ENCODE measurements at regions not wholly inside any gene's neighbourhood (a gene's known extent, or its start where the extent isn't known, plus 50 kb on each side); places are given as distances from the start of the nearest gene placed in this dataset.

DNA sequence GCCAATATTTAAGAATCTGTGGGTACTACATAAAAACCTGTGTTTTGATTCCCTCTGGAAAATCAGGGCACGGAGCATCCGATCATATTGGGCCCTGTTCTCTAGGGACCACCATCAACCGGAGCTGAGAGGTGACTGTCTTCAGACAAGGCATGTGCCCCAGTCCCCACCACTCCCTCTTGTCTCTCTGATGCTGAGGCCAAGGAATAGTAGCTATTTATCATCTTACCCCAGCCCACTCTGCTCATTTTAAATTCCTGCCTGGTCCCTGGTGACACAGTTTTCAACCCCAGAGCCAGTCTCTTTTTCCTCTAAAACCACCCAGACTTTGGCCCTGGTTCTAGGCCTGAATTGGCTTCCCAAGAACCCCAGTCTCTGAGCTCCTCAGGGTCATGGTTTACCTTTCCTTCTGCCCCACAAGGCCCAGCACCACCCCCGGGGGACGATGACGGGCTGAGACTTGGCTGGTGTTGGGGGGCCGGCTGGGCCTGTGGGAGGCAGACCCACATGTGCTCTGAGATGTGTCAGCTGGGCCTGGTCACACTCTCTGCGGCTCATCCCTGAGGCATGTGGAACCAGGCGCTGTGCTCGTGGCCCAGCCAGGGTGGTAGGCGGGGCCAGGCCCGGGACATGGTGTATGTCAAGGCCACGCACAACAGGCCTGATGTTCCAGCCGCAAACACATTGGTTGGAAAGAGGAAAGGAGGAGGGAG, 114.4 kb downstream of the CEBPB start:
- no peaks in the 10 kb centered on the region for H3K4me1 Mint-ChIP-seq (ENCODE audit: low read depth)
- peak overlapping the region; percentile 9 for H3K27ac Mint-ChIP-seq
- H3K36me3 Mint-ChIP-seq (ENCODE audit: low read depth): no peaks in the 10 kb centered on the region
- no peaks in the 10 kb centered on the region for H3K9me3 Mint-ChIP-seq
- DNase-seq: no peak
- H3K4me3 Mint-ChIP-seq: no peak overlapping the region
- H3K27me3 Mint-ChIP-seq: no peaks in the 10 kb centered on the region

DNA sequence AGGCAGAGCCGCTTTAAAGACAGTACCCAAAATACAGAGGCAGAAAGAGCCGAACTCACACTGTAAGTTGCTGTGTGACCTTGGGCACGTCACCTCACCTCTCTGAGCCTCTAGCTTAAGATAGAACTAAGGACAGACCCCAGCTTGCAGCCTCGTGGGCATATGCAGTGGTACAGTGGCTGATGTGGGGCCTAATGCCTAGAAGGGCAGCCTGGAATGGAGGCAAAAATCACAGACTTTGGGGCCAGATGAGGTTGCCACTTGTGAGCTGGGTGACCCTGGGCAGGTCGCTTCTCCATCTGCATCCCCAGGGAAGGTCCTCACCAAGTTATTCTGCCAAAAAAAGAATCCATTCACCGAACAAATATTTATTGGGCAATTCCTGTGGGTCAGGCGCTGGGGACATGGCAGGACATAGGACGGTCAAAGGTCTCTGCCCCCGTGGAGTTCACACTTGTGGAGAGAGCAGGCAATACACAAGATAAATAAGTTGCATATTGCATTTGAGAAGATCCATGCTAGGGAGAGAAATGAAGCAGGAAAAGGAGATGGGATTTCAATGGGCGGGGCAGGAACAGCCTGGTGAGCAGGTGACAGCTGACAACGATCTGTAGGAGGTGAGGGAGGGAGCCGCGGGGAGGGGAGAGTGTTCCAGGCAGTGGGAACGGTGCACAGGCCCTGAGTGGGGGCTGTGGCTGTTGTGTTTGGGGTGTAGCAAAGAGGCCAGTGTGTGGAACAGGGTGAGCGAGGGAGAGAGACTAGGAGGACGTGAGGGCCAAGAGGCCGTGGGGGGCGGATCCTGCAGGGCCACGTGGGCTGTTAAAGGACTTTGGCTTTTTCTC, 115.2 kb downstream of the CEBPB start:
- DNase-seq: no peak
- Mint-ChIP-seq H3K4me3 (no peak overlapping the region), H3K27ac (no peak overlapping the region), H3K4me1 (ENCODE audit: low read depth) (no peaks in the 10 kb centered on the region), H3K36me3 (ENCODE audit: low read depth) (no peaks in the 10 kb centered on the region), H3K27me3 (no peaks in the 10 kb centered on the region), H3K9me3 (no peaks in the 10 kb centered on the region)

DNA sequence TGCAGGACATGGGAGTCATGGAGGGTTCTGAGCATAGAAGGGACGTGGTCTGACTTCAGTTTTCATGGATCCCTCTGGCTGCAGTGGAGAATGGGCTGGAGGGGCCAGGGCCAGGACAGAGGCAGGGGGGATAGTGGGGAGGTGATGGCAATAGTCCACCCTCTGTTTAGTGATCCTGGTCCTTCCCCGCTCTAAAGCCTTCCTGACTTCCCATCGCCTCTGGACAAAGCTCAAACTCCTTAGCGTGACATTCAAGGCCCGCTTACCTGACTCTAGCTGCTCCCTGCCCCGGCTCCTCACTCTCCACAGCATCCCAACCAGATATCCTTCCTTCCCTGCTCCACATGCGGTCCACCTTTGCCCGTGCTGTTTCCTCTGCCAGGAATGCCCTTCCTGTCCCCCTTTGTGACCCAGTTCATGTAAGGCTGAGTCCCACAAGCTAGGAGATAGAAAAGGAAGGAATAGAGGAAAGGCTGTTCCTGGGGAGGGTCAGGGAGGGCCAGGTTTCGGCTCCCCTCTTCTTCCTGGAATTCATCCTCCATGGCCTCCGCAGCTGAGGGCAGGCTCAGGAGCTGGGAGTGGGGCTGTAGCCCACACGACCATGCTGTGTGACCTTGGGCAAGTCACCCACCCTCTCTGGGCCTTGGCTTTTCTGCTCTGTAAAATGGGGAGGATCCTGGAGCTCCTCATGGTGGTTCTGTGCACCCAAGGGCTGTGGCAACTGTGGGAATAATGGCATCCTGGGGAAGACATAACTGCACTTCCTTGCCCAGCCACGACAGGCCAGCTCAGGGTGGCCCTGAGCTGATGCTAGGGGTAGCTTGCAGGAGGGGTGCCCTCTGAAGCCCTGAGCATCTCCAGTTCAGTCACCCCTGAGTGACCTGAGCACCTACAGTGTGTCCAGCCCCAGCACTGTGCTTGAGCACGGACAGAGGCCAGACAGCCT, 116.1 kb downstream of the CEBPB start:
- Mint-ChIP-seq H3K27me3 (no peaks in the 10 kb centered on the region), H3K27ac (no peak overlapping the region), H3K36me3 (ENCODE audit: low read depth) (no peaks in the 10 kb centered on the region), H3K4me1 (ENCODE audit: low read depth) (no peaks in the 10 kb centered on the region), H3K9me3 (no peaks in the 10 kb centered on the region), H3K4me3 (no peak overlapping the region)
- no peak for DNase-seq

DNA sequence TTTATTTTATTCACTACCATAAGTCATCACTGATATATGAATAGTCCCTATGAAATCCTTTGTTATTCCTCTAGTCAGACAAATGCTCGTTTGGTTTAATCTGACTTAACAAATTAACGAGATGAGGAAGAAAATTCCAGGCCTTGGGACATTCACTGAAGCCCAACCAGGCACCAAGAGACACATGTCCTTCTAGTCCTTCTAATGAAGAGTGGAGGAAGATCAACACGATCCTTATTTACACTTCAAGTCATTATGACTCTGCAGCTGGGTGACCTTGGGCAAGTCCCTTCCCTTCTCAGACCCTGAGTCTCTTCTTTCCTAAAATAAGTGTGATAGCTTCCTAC, 117.5 kb downstream of the CEBPB start:
- Mint-ChIP-seq H3K4me1 (ENCODE audit: low read depth) (no peaks in the 10 kb centered on the region), H3K27ac (peak overlapping the region; percentile 53), H3K36me3 (ENCODE audit: low read depth) (no peaks in the 10 kb centered on the region), H3K4me3 (no peak overlapping the region), H3K9me3 (no peaks in the 10 kb centered on the region), H3K27me3 (no peaks in the 10 kb centered on the region)
- DNase-seq: no peak

DNA sequence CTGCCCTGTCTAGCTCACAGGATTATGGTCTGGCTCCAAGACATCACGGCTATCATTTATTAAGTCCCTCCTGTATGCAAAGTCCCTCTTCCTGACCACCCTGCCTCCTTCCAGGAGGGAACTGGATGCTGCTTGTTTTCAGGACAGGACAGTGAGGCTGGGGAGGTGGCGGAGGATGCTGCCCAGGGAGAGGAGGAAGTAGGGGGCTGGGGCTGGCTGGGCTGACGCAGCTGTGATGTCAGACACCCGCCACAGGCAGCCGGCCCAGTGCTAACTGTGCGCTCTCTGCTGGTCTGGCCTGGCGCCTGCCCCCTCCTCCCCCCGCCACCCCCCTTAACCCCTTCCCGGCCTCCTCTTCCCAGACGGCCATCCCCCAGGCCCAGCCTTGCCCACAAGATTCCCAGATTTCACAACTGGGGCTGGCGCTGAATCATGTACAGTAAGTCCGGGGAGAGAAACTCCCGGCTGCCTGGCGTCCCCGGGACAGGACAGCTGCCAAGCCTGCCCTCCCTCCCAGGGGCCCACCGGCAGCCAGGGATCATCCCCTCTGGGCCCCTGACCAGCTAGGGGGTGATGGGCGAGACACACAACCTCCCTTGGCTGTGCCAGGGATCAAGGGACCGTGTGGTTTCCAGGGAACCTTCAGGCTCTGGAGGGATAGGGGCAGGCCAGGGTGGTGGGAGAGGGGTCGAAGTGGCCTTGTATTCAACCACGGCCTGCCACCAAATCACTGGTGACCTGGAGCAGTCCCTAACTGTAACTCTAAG, 118.1 kb downstream of the CEBPB start:
- Mint-ChIP-seq H3K27ac (peak overlapping the region; percentile 53), H3K4me1 (ENCODE audit: low read depth) (no peaks in the 10 kb centered on the region), H3K27me3 (peaks cover 5% of the 10 kb centered on the region), H3K9me3 (no peaks in the 10 kb centered on the region), H3K4me3 (no peak overlapping the region), H3K36me3 (ENCODE audit: low read depth) (no peaks in the 10 kb centered on the region)
- DNase-seq: no peak

DNA sequence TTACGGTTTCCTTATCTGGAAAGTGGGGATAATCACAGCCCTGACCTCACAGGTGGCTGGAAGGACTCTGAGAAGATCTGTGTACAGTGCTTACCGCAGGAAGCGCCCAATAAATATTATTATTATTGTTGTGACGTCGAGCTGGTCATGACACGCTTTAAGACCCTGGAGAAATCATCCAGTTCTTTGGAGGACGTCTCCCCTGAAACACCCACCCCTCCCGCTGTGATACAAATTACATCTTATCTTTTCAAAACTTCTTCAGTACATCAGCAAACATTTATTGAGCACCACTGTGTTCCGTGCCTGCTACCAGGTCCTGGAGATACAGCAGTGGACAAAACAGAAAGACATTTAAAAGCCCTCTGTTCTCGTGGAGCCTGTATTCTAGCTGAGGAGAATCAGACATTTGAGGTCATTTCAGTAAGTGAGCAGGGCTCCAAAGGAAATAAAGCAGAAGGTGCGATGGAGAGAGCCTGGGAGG, 118.7 kb downstream of the CEBPB start:
- no peaks in the 10 kb centered on the region for H3K9me3 Mint-ChIP-seq
- H3K27ac Mint-ChIP-seq: no peak overlapping the region
- no peaks in the 10 kb centered on the region for H3K4me1 Mint-ChIP-seq (ENCODE audit: low read depth)
- H3K36me3 Mint-ChIP-seq (ENCODE audit: low read depth): no peaks in the 10 kb centered on the region
- H3K4me3 Mint-ChIP-seq: no peak overlapping the region
- peaks cover 8% of the 10 kb centered on the region for H3K27me3 Mint-ChIP-seq
- DNase-seq: no peak

DNA sequence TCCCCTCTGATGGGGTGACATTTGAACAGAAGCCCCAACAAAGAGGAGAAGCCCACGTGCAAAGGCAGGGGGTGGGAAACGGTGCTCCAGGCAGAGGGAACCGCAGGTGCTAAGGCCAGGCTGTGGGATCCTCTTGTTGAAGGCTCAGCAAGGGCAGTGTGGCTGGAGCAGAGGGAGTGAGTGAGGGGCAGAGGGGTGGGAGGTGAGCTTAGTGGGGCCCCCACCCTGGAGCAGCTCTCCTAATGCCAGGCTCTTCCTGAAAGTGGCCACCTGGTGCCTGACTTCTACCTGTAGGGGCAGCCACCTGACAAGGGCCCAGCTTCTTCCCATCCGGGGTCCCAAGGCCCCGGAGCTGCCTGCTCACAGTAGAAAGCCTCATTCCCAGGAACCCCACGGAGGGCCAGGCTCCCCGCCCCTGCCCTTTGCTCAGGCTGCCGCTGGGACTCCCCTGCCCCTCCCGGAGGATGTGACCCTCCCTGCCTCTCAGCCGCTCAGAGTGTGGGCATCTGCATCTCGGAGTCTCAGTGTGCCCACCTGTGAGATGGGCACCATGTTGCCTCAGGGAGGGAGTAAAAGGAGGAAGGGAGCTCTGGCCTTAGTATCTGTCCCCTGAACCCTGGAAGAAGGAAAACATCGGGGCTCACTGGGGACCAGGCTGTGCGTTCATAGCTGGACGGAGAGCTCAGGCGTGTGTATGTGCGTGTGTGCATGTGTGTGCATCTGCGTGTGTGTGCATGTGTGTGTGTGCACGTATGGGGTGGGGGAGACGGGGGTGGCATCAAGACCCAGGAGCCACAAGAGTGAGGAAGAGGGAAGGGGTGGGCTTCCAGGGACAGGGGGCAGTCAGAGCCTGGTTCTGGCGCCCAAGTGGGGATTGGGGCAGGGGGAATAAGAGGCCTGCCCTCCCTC, 119.4 kb downstream of the CEBPB start:
- Mint-ChIP-seq H3K9me3 (no peaks in the 10 kb centered on the region), H3K4me1 (ENCODE audit: low read depth) (peaks cover 2% of the 10 kb centered on the region), H3K36me3 (ENCODE audit: low read depth) (no peaks in the 10 kb centered on the region), H3K27me3 (peaks cover 10% of the 10 kb centered on the region), H3K4me3 (no peak overlapping the region), H3K27ac (no peak overlapping the region)
- no peak for DNase-seq

DNA sequence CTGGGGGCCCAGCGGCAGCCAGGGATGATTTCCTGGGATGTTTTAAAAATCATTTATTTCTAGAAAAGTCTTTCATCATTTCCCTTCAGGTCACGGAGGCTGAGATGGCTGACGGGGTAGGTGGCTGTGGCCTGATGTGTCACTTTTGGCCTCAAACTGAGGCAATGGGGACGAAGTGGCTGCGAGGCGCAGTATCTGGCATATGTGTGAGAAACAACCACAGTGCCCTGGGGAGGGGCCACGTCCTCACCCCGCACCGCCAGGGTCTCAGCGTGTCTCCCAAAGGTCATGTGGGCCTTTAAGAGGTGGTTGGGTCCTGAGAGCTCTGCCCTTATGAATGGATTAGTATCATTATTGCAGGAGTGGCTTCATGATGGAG, 120.0 kb downstream of the CEBPB start:
- no peak for DNase-seq
- Mint-ChIP-seq H3K36me3 (ENCODE audit: low read depth) (no peaks in the 10 kb centered on the region), H3K4me3 (no peak overlapping the region), H3K9me3 (no peaks in the 10 kb centered on the region), H3K27ac (no peak overlapping the region), H3K4me1 (ENCODE audit: low read depth) (peaks cover 2% of the 10 kb centered on the region), H3K27me3 (peaks cover 12% of the 10 kb centered on the region)

DNA sequence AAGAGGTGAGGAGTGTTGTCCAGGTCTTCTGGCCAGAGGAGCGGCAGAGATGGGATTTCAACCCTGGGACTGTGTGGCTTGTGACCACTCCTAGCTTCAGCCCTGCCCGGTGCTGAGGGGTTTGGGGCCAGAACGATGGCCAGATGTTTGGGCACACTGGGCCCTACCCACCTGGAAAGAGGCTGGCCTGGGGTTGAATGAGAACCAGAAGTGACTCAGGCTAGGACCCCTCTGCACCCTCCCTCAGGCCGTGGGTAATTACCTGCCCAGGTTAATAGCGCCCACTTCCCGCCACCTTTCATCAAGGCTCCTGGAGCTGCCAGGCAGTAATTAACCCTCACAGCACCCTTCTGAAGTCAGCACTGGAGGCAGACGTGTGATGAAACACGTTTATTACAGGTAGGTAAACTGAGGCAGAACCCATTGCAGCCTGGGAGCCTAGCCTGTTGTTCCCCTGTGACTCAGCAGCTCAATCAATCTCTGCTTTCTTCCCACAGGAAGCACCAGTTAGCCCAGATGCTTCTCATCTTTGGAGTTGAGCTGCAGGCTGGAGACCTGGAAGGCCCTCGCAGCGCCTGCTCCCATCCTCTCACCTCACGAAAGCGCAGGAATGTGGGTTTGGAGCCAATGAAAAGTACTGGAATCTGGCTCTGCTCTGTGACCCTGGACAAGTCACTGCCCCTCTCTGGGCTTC, 120.8 kb downstream of the CEBPB start:
- Mint-ChIP-seq H3K36me3 (ENCODE audit: low read depth) (no peaks in the 10 kb centered on the region), H3K27ac (no peak overlapping the region), H3K9me3 (no peaks in the 10 kb centered on the region), H3K4me1 (ENCODE audit: low read depth) (peaks cover 2% of the 10 kb centered on the region), H3K4me3 (no peak overlapping the region), H3K27me3 (peaks cover 15% of the 10 kb centered on the region)
- no peak for DNase-seq

DNA sequence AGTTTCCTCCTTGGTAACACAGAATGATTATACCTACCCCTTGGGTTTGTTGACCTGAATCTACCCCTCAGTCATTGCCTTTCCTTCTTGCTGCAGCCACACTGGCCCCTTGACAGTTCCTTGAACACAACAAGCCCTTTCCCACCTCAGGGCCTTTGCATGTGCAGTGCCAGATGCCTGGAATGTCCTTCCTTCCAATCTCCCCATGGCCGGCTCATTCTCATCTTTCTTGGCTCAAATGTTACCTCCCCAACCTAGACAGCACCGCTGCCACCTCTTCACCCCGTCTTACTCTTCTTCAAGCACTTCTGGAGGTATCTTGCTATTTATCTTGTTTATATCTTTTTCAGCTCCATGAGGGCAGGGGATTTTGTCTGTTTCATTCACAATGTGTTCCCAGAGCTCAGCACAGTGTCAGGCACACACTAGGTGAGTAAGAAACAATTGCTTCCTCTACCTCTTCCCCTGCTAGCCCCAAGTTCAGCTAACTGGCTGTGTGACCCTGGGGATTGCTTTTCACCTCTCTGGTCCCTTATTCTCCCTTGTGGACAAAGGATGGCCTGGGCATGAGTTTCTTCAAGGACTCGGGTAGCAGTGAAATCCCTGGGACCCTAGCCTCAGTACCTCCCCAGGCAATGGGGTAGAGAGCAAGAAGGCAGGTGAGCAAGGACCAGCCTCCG, 121.5 kb downstream of the CEBPB start:
- no peak for DNase-seq
- Mint-ChIP-seq H3K27ac (no peak overlapping the region), H3K36me3 (ENCODE audit: low read depth) (no peaks in the 10 kb centered on the region), H3K9me3 (no peaks in the 10 kb centered on the region), H3K4me3 (no peak overlapping the region), H3K4me1 (ENCODE audit: low read depth) (peaks cover 2% of the 10 kb centered on the region), H3K27me3 (peaks cover 19% of the 10 kb centered on the region)

DNA sequence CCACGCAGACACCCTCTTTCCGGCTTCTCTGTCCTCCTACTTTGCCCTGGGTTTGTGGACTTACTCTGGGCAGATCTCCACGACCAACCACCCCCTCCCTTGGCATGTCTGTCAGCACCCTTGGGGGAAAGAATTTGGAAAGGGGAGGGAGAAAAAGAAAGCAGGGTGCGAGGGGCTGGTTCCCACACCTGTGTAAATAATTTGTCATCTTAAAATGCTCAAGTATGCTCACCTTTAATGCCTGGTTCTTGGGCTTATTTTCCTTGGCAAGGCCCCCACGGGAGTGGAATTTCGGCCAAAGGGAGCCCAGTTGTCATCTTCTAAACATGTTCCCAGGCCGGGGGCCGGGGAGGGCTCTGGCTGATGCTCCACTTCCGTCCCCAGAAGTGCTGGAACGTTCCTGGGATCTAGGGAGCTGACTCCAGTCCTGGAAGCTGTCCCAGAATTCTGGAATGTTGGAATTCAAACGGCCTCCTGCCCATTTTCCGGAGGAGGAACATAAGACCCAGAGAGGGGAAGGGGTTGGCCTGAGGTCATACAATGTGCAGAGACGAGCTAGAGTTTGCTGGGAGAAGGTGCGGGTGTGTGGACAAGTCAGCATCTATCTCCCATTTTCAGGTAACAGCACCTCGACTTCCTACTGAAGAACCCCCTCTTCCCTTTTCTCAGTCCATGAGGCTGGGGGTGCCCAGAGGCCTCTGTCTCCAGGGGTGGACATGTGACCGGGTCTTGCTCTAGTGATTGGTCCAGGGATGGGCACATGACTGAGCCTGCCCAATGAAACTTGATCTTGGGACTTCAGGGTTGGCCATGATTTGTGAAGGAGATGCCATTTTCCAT, 122.3 kb downstream of the CEBPB start:
- Mint-ChIP-seq H3K27ac (no peak overlapping the region), H3K36me3 (ENCODE audit: low read depth) (no peaks in the 10 kb centered on the region), H3K4me1 (ENCODE audit: low read depth) (peaks cover 2% of the 10 kb centered on the region), H3K27me3 (peaks cover 23% of the 10 kb centered on the region), H3K9me3 (no peaks in the 10 kb centered on the region), H3K4me3 (no peak overlapping the region)
- no peak for DNase-seq

DNA sequence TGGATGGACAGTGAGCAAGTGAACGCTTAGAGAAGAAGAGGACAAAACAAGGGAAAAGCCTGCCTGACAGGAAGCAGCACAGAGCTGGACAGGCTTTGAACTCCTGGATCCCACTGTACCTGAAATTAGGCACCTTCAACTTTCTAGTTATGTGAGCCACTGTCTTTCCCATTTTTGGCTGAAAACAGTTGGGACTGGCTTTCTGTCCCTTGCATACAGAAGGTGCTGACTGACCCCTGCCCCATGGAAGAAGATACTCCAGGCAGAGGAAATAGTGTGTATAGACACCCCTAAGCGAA, 122.8 kb downstream of the CEBPB start:
- Mint-ChIP-seq H3K9me3 (no peaks in the 10 kb centered on the region), H3K4me1 (ENCODE audit: low read depth) (peaks cover 2% of the 10 kb centered on the region), H3K27me3 (peaks cover 26% of the 10 kb centered on the region), H3K27ac (no peak overlapping the region), H3K4me3 (no peak overlapping the region), H3K36me3 (ENCODE audit: low read depth) (no peaks in the 10 kb centered on the region)
- DNase-seq: no peak
